Mesodermal cell (in vitro differentiated cells): ENCODE measurements at regions not wholly inside any gene's neighbourhood (a gene's known extent, or its start where the extent isn't known, plus 50 kb on each side); places are given as distances from the start of the nearest gene placed in this dataset.

Experiments
- H3K27ac ChIP-seq: 2 replicates; pipeline ENCODE4 v1.7.0; 2013; ENCODE audit warnings: mild to moderate bottlenecking, low read depth, low read length, moderate library complexity; ENCODE audit not compliant: severe bottlenecking
- H3K36me3 ChIP-seq: 2 replicates; pipeline ENCODE4 v1.7.1; 2013; ENCODE audit warnings: mild to moderate bottlenecking, low read length, moderate library complexity; ENCODE audit not compliant: control insufficient read depth, insufficient read depth
- H3K4me1 ChIP-seq: one replicate; pipeline ENCODE4 v1.7.1; 2013; ENCODE audit warnings: mild to moderate bottlenecking, low read length; ENCODE audit not compliant: insufficient read depth, control insufficient read depth, poor library complexity, severe bottlenecking
- H3K4me3 ChIP-seq: 2 replicates; pipeline ENCODE4 v1.7.0; 2013; ENCODE audit warnings: low read length, control low read depth, mild to moderate bottlenecking; ENCODE audit not compliant: insufficient read depth, poor library complexity, severe bottlenecking; ENCODE audit errors: extremely low read depth
- H3K9me3 ChIP-seq: 2 replicates; pipeline ENCODE4 v1.7.1; 2013; ENCODE audit warnings: mild to moderate bottlenecking, low read length, moderate library complexity; ENCODE audit not compliant: control insufficient read depth
- WGBS, 2 experiments: methylation state at CpG; one replicate each; pipeline ENCODE4 v1.1.5; 2013; ENCODE audit warnings: missing lambda C conversion rate in 2 of 2; ENCODE audit not compliant: insufficient coverage in 2 of 2; 5-methylcytosine and 5-hydroxymethylcytosine counted together

DNA sequence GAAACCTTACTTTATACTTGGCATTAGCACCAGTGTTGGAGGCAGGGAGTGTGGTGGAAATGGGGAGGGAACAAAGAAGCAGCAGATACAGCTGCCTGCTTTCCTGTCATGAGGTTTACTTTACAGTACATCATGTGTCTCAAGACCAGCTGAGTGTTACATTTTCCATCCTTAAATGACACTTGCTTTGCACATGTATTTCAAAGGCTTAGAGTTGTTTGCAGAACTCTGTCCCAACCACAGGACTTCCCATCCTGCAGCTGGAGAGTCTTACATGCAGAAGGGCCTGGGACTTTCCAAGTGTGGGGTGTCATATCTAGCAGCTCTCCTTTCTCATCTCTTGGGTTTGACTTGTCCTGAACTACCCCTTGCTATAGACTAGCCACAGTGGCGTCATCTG is 395.9 kb downstream of the DHX35 start:
- Histone ChIP-seq H3K4me1 (no peaks in the 10 kb centered on the region), H3K9me3 (no peaks in the 10 kb centered on the region), H3K27ac (no peak overlapping the region), H3K4me3 (no peak overlapping the region), H3K36me3 (no peaks in the 10 kb centered on the region)
- WGBS, 2 experiments = 70 to 75% methylated on average over 1 of the region's 1 CpG

DNA sequence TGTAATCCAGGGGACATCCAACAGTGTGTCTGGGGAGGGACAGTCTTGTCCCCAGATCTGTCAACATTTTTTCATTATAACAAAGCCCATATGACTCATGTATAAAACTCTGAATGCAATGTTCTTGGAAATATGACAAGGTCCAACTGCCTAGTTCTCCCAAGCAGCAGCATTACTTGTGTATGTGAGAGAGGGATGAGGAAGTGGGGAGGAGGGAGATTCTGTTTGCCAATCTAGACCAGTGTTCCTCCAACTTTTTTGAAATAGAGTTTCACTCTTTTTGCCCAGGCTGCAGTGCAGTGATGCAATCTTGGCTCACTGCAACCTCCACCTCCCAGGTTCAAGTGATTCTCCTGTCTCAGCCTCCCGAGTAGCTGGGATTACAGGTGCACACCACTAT is 394.8 kb downstream of the DHX35 start:
- no peaks in the 10 kb centered on the region for H3K4me1 ChIP-seq
- no peak overlapping the region for H3K27ac ChIP-seq
- 75 to 100% methylated on average over 1 of the region's 1 CpG for WGBS, 2 experiments
- H3K9me3 ChIP-seq = no peaks in the 10 kb centered on the region
- H3K4me3 ChIP-seq = no peak overlapping the region
- H3K36me3 ChIP-seq = no peaks in the 10 kb centered on the region

DNA sequence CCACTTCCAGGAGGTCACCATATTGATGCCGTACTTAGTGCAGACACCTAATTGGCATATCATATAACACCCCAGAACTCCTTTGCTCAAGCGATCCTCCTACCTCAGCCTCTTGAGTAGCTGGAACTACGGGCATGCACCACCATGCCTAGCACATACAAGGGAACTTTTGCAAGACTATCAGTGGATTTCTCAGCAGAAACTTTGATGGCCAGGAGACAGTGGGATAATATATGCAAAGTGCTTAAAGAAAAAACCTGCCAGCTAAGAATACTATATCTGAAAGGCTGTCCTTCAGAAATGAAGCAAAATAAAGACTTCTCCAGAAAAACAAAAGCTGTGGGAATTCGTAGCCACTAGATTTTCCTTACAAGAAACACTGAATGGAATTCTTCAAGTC is 387.1 kb downstream of the DHX35 start:
- Histone ChIP-seq H3K4me1 (no peaks in the 10 kb centered on the region), H3K4me3 (no peak overlapping the region), H3K9me3 (peaks cover 6% of the 10 kb centered on the region), H3K36me3 (no peaks in the 10 kb centered on the region), H3K27ac (no peak overlapping the region)
- WGBS, 2 experiments = 88 to 100% methylated on average over 1 to 2 of the region's 4 CpGs

DNA sequence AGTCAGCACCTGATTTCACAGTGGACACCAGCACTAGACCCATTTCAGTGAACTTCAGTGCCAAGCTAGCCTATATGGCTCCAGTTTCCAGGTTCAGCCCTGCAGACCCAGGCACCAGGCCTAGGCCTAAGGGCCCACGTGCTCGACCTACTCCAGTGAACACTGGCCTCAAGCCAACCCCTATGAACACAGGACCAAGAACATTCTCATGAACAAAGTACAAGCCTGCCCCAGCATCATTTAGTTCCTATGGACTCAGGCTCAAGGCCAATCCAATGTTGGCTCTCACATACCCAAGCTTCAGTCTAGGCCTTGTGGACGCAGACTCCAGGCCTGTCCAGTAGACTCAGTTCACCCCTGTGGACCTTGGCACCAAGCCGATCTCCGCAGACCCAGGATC is 385.5 kb downstream of the DHX35 start:
- no peaks in the 10 kb centered on the region for H3K4me1 ChIP-seq
- peaks cover 6% of the 10 kb centered on the region for H3K9me3 ChIP-seq
- WGBS, 2 experiments = 95 to 96% methylated on average over 5 of the region's 5 CpGs
- H3K27ac ChIP-seq = no peak overlapping the region
- no peak overlapping the region for H3K4me3 ChIP-seq
- no peaks in the 10 kb centered on the region for H3K36me3 ChIP-seq

DNA sequence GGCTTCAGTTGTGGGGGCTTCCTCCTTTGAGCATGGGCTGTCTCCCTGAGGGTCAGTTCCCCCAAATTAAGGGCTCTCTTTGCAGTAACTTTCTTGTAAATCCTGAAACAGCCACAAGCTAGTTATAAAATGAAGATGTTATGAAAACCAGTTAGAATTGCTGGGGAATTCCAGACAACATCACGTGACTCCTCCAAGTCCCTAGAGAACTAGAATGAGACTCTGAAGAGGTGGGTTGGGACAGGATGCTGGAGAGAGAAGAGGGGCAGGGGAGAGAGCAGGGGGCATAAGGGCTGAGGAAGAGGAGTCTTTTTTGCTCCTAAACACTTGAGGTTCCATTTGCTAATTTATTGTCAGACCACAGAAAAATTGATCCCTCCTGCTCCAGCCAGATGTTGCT is 380.3 kb downstream of the DHX35 start:
- no peak overlapping the region for H3K4me3 ChIP-seq
- 100% methylated on average over 1 of the region's 1 CpG; no CpG with 5 or more reads in 1 of the 2 experiments for WGBS, 2 experiments
- no peaks in the 10 kb centered on the region for H3K4me1 ChIP-seq
- no peak overlapping the region for H3K27ac ChIP-seq
- H3K36me3 ChIP-seq = no peaks in the 10 kb centered on the region
- H3K9me3 ChIP-seq = no peaks in the 10 kb centered on the region

DNA sequence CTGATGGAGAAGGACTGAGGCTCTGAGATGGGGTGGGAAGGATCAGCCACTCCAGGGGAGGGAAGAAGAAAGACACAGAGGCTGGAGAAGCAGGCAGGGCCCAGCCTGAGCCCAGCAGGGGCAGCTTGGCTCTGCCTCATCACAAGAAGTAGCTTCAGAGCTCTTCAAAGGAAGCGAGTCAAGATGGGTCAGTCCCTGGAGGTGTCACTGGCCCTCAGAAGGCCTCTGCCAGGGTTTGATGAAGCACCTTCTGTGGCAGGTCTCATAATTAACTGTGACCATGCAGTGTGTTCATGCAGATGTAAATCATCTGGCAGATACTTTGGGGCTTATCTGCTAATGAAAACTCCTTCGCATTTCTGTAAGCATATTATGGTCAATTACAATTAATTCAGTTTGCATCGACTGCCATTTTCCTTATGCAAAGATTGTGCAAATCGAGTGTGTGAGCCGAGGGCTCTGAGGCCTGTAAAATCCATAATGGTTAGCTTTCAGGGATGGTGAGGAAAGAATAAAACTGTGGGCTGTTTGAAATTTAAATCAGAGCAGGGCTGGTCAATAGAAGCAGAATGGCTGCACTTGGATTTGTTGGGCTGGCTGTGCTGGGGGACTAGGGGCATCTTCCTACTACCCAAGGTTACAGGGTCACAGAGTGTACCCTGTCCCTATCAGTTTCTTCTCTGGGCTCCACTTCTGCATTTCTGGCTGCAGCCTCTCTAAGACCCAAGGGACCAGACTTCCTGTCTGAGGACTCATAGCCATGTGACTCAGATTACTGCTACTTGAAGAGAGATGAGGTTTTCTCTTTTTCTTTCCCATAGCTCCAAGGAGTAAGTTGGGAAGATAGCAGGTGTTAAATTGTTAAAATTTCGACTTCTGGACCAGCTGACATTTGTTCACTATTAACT is 376.6 kb downstream of the DHX35 start:
- WGBS, 2 experiments = 77 to 87% methylated on average over 5 to 6 of the region's 6 CpGs
- Histone ChIP-seq H3K9me3 (no peaks in the 10 kb centered on the region), H3K4me1 (no peaks in the 10 kb centered on the region), H3K36me3 (no peaks in the 10 kb centered on the region), H3K4me3 (no peak overlapping the region), H3K27ac (no peak overlapping the region)

DNA sequence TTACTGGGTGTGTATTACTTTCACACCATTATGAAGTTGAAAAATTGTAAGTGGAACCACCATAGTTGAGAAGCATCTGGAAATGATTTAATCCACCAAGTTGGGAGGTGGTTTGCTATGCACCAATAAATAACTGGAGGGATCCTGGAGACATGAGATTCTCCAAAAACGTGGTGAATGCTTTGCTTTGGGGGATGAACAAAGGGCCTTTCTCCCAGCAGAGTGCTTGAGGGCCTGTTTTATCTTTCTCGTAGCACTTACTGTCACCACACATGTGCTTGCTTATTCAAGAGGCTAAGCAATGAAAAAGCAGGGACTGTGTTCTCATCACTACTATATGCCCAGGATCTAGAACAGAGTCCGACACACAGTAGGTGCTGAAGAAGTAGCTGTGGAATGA is 371.1 kb downstream of the DHX35 start:
- WGBS, 2 experiments = 75 to 80% methylated on average over 2 of the region's 3 CpGs
- H3K9me3 ChIP-seq = no peaks in the 10 kb centered on the region
- H3K27ac ChIP-seq = no peak overlapping the region
- no peaks in the 10 kb centered on the region for H3K36me3 ChIP-seq
- no peak overlapping the region for H3K4me3 ChIP-seq
- no peaks in the 10 kb centered on the region for H3K4me1 ChIP-seq

DNA sequence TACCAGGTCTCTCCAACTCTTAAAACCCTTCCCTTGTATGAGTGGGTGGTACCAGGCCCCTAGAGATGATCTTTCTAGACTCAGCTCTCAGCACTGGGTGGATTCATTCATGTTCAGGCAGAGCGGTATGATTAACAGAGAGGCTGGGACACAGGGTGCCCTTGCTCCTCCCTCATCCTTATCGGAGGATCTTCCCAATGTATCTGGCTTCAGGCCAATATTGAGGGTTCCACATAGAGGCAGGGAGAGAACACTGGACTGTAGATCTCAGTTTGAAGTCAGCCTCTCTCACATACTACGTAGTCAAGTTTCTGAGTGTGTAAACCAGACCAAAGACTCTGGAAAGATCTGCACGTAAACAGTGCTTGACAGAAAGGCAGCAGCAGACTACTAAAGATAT is 366.2 kb downstream of the DHX35 start:
- no peak overlapping the region for H3K4me3 ChIP-seq
- no peaks in the 10 kb centered on the region for H3K36me3 ChIP-seq
- no peak overlapping the region for H3K27ac ChIP-seq
- 93 to 97% methylated on average over 3 to 4 of the region's 4 CpGs for WGBS, 2 experiments
- no peaks in the 10 kb centered on the region for H3K9me3 ChIP-seq
- no peaks in the 10 kb centered on the region for H3K4me1 ChIP-seq

DNA sequence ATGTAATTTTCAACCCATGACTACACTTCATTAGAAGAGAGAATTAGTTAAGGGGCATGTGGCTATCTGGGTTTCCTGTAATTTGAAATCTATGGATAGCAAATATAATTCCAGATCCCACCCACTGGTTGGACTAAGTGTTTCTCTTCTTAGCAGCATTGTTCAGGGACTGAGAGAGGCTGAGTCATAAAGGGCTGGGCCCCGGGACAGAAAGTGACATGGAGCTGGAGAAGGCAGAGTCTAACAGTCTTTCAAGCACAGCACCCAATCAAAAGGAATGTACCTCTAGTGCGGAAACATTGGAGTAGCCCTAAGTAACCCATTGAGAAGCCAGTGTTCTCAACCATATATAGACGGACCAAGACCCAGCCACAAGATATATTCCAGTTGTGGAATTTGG is 363.9 kb downstream of the DHX35 start:
- WGBS, 2 experiments = 89% methylated on average over 1 of the region's 3 CpGs; no CpG with 5 or more reads in 1 of the 2 experiments
- H3K4me3 ChIP-seq = no peak overlapping the region
- no peaks in the 10 kb centered on the region for H3K4me1 ChIP-seq
- H3K36me3 ChIP-seq = no peaks in the 10 kb centered on the region
- no peaks in the 10 kb centered on the region for H3K9me3 ChIP-seq
- no peak overlapping the region for H3K27ac ChIP-seq

DNA sequence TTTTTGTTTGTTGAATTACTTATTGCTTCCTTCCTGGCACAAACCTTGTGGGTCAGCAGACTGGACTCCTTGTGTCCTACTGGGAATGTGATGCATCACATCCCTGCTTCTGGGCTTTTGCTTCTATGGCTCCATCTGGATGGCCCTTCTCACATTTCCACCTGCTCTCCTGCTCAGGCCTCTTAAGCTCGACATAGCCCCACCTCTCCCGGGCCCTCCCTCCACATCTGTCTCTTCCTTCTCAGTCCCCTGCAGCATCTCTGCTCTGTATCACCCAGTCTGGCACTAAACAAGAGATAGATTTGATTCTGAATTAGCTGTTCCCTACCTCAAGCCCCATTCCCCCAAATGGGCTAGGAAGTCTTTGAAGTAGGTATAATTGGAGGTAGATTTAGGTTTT is 356.8 kb downstream of the DHX35 start:
- Histone ChIP-seq H3K9me3 (no peaks in the 10 kb centered on the region), H3K4me1 (no peaks in the 10 kb centered on the region), H3K36me3 (no peaks in the 10 kb centered on the region), H3K27ac (no peak overlapping the region), H3K4me3 (no peak overlapping the region)
- WGBS, 2 experiments = 40 to 57% methylated on average over 2 of the region's 2 CpGs

DNA sequence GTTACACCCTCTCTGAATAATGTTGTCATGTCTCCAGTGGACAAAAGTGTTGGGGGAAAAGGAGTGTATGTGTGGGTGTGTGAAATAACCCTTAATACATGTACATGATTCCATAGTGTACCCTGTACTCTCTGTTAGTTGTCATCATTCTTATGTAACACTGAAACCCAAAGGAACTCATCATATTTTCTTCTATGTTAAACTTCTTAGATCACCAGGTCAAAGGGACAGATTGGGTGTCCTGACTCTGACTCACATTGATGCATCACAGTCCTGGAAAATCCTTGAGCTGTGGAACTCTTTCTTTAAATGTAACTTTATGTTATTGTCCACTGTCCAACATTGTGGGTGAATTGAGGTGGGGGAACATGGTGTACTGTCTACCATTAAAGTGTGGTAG is 350.5 kb downstream of the DHX35 start:
- Histone ChIP-seq H3K27ac (no peak overlapping the region), H3K4me3 (no peak overlapping the region), H3K36me3 (no peaks in the 10 kb centered on the region), H3K4me1 (no peaks in the 10 kb centered on the region), H3K9me3 (peaks cover 3% of the 10 kb centered on the region)
